WTC11 (cell line): ENCODE measurements at regions not wholly inside any gene's neighbourhood (a gene's known extent, or its start where the extent isn't known, plus 50 kb on each side); places are given as distances from the start of the nearest gene placed in this dataset.
"Not testable (repeated sequence)": the region's sequence is repeated elsewhere in the genome, so short reads cannot be mapped to it uniquely, and the experiment has no call there.

Experiments used
- ATAC-seq: fragments of 200-7000 bp; cut with Tn5 transposase; 2 replicates; pipeline ENCODE4 v1.10.0; 2021; ENCODE audit warnings: mild to moderate bottlenecking, moderate library complexity
- CTCF ChIA-PET: fragments of 300-600 bp; sonication (Branson Sonifier 250); formaldehyde crosslinking; loops from one replicate; lab custom pipeline; 2021; ENCODE audit warnings: antibody characterized with exemption; lab: Charles Lee
- POLR2A ChIA-PET: fragments of 350-600 bp; sonication (Branson Sonifier 250); formaldehyde crosslinking; loops from one replicate; lab custom pipeline; 2021; ENCODE audit warnings: antibody characterized with exemption; lab: Charles Lee
- DNase-seq: peaks from one replicate; pipeline ENCODE4 v3.0.0; 2021; ENCODE audit warnings: low spot score
- H3K27ac Mint-ChIP-seq: 2 replicates; pipeline ENCODE4 v1.8.0; 2021; ENCODE audit warnings: mixed read lengths
- H3K27me3 Mint-ChIP-seq: 2 replicates; pipeline ENCODE4 v1.8.0; 2021; ENCODE audit warnings: low read depth, mild to moderate bottlenecking, moderate library complexity, mixed read lengths
- H3K36me3 Mint-ChIP-seq: 2 replicates; pipeline ENCODE4 v1.8.0; 2021; ENCODE audit warnings: mixed read lengths
- H3K4me1 Mint-ChIP-seq: 2 replicates; pipeline ENCODE4 v1.8.0; 2022; ENCODE audit warnings: mixed read lengths
- H3K4me3 Mint-ChIP-seq: 2 replicates; pipeline ENCODE4 v1.8.0; 2021; ENCODE audit warnings: mild to moderate bottlenecking, moderate library complexity, mixed read lengths
- H3K9me3 Mint-ChIP-seq: 2 replicates; pipeline ENCODE4 v1.8.0; 2021; ENCODE audit warnings: mixed read lengths

GRCh38 chr5:176018598-176018997, 50.5 kb upstream of the THOC3 start:
- ATAC-seq, H3K9me3 Mint-ChIP-seq, H3K36me3 Mint-ChIP-seq, H3K27me3 Mint-ChIP-seq, POLR2A ChIA-PET, DNase-seq, CTCF ChIA-PET, H3K27ac Mint-ChIP-seq, H3K4me1 Mint-ChIP-seq, H3K4me3 Mint-ChIP-seq: not testable (repeated sequence)

- H3K27ac Mint-ChIP-seq, H3K36me3 Mint-ChIP-seq, H3K4me3 Mint-ChIP-seq, DNase-seq, CTCF ChIA-PET, POLR2A ChIA-PET, ATAC-seq, H3K27me3 Mint-ChIP-seq, H3K9me3 Mint-ChIP-seq, H3K4me1 Mint-ChIP-seq: not testable (repeated sequence)
Measured at GRCh38 chr5:176020852-176021251, 52.7 kb upstream of the THOC3 start.

- POLR2A ChIA-PET, H3K4me3 Mint-ChIP-seq, H3K4me1 Mint-ChIP-seq, H3K27me3 Mint-ChIP-seq, ATAC-seq, H3K36me3 Mint-ChIP-seq, H3K9me3 Mint-ChIP-seq, CTCF ChIA-PET, H3K27ac Mint-ChIP-seq, DNase-seq: not testable (repeated sequence)
Measured at GRCh38 chr5:176023535-176023934, 55.4 kb upstream of the THOC3 start.

DNA sequence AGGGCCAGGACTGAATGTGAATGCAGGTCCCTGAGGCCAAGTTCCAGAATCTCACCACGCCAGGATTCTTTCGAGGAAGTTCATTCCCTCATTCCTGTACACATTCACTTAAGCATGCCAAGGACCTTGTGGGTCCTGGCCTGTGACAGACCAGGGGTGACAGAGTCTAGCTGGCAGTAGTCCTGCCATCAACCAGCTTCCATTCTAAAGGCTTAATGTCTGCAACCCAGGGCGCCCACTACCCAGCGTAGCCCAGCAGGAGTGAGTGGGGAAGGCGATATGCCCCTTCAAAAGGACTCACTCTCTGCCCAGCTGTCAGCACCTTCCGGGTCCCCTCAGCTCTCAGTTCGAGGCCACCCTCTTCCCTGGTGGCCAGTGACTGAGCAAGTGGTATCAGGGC, 61.3 kb upstream of the THOC3 start:
- CTCF ChIA-PET, POLR2A ChIA-PET: not testable (repeated sequence)

DNA sequence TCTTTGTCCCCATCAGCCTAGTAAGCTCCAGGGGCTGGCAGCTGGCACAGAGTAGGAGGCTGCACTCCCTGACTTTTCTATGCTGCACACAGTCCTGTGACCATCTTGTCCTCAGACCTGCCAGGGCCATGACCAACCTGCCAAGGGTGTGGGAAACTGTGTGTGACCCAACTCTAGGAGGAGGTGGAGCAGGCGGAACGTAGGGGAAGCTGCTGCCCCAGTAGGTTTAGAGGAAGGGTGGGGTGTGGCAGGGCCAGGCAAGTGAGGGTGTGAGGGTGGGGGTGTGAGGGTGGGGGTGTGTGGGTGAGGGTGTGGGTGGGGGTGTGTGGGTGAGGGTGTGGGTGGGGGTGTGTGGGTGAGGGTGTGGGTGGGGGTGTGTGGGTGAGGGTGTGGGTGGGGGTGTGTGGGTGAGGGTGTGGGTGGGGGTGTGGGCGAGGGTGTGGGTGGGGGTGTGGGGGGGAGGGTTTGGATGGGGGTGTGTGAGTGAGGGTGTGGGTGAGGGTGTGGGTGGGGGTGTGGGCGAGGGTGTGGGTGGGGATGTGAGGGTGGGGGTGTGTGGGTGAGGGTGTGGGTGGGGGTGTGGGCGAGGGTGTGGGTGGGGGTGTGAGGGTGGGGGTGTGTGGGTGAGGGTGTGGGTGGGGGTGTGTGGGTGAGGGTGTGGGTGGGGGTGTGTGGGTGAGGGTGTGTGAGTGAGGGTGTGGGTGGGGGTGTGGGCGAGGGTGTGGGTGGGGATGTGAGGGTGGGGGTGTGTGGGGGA, 62.4 kb upstream of the THOC3 start:
- ATAC-seq, H3K27ac Mint-ChIP-seq, POLR2A ChIA-PET, H3K36me3 Mint-ChIP-seq, H3K27me3 Mint-ChIP-seq, CTCF ChIA-PET, H3K4me3 Mint-ChIP-seq, H3K4me1 Mint-ChIP-seq, DNase-seq, H3K9me3 Mint-ChIP-seq: not testable (repeated sequence)

More for the DNA sequence above, 61.3 kb upstream of the THOC3 start:
- H3K4me3 Mint-ChIP-seq, H3K27ac Mint-ChIP-seq, ATAC-seq, H3K9me3 Mint-ChIP-seq, H3K36me3 Mint-ChIP-seq, DNase-seq, H3K4me1 Mint-ChIP-seq, H3K27me3 Mint-ChIP-seq: not testable (repeated sequence)

DNA sequence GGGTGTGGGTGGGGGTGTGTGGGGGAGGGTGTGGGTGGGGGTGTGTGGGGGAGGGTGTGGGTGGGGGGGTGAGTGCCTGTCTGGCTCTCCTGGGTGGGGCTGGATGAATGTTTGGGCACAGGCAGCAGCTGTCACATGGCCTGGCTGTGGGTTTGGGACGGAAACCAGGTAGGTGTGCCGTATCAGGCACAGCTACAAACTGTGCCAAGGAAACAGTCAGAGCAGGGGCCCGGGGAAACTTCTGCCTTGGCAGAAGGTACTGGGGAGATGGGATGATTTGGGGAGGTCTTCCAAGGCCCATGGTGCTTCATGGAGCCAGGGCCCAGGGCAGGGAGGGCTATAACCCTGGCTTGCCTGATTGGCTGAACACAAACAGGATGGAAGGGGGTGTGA, 63.0 kb upstream of the THOC3 start:
- ATAC-seq, POLR2A ChIA-PET, CTCF ChIA-PET, H3K27me3 Mint-ChIP-seq, H3K4me3 Mint-ChIP-seq, H3K4me1 Mint-ChIP-seq, H3K36me3 Mint-ChIP-seq, H3K27ac Mint-ChIP-seq, DNase-seq, H3K9me3 Mint-ChIP-seq: not testable (repeated sequence)

GRCh38 chr5:176033186-176033585, 65.1 kb upstream of the THOC3 start:
- H3K9me3 Mint-ChIP-seq, POLR2A ChIA-PET, DNase-seq, H3K36me3 Mint-ChIP-seq, ATAC-seq, H3K27ac Mint-ChIP-seq, H3K27me3 Mint-ChIP-seq, CTCF ChIA-PET, H3K4me1 Mint-ChIP-seq, H3K4me3 Mint-ChIP-seq: not testable (repeated sequence)

- H3K27me3 Mint-ChIP-seq, H3K36me3 Mint-ChIP-seq, POLR2A ChIA-PET, H3K27ac Mint-ChIP-seq, H3K9me3 Mint-ChIP-seq, H3K4me1 Mint-ChIP-seq, CTCF ChIA-PET, DNase-seq, H3K4me3 Mint-ChIP-seq: not testable (repeated sequence)
- ATAC-seq, result peak; percentile 67
Measured at GRCh38 chr5:176034407-176035200, 66.5 kb upstream of the THOC3 start.

GRCh38 chr5:176035201-176035530, 67.1 kb upstream of the THOC3 start:
- ATAC-seq, DNase-seq, POLR2A ChIA-PET, H3K27me3 Mint-ChIP-seq, CTCF ChIA-PET, H3K27ac Mint-ChIP-seq, H3K9me3 Mint-ChIP-seq, H3K4me1 Mint-ChIP-seq, H3K36me3 Mint-ChIP-seq, H3K4me3 Mint-ChIP-seq: not testable (repeated sequence)

DNA sequence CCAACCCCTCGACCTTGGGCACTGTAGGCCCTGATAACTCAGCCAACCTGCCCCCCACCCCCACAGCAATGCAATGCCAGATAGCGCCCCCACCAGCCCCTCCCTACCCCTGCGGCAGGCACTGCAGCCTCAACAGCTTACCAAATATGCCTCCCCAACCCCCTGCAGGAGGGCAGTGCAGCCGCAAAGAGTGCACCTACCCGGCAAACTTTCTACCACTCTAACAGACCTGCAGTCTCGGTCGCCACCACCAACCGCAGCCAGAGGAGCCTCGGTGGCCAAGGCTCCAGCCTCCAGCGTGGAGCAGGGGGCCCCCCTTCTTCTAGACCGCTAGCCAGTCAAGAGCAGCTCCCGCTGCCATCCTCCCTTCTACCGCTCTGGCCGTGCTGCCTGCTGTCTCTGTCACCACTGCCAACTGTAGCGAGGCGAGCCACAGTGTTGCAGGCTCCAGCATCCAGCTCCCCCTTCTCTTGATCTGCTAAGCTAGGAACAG, 67.7 kb upstream of the THOC3 start:
- H3K9me3 Mint-ChIP-seq, H3K4me3 Mint-ChIP-seq, H3K4me1 Mint-ChIP-seq, DNase-seq, H3K27me3 Mint-ChIP-seq, CTCF ChIA-PET, POLR2A ChIA-PET, H3K36me3 Mint-ChIP-seq, H3K27ac Mint-ChIP-seq: not testable (repeated sequence)
- peak; percentile 49 for ATAC-seq

GRCh38 chr5:176036391-176036790, 68.3 kb upstream of the THOC3 start:
- H3K4me3 Mint-ChIP-seq, CTCF ChIA-PET, H3K27ac Mint-ChIP-seq, H3K4me1 Mint-ChIP-seq, H3K36me3 Mint-ChIP-seq, DNase-seq, POLR2A ChIA-PET, H3K9me3 Mint-ChIP-seq, ATAC-seq, H3K27me3 Mint-ChIP-seq: not testable (repeated sequence)

GRCh38 chr5:176037190-176037589, 69.1 kb upstream of the THOC3 start:
- CTCF ChIA-PET, result not testable (repeated sequence)

More at GRCh38 chr5:176037190-176037589, 69.1 kb upstream of the THOC3 start:
- DNase-seq, H3K36me3 Mint-ChIP-seq, H3K4me3 Mint-ChIP-seq, ATAC-seq, H3K4me1 Mint-ChIP-seq, H3K27ac Mint-ChIP-seq, H3K27me3 Mint-ChIP-seq, POLR2A ChIA-PET, H3K9me3 Mint-ChIP-seq: not testable (repeated sequence)
